ENCODE measurements at regions not wholly inside any gene's neighbourhood (a gene's known extent, or its start where the extent isn't known, plus 50 kb on each side); places are given as distances from the start of the nearest gene placed in this dataset.

DNA sequence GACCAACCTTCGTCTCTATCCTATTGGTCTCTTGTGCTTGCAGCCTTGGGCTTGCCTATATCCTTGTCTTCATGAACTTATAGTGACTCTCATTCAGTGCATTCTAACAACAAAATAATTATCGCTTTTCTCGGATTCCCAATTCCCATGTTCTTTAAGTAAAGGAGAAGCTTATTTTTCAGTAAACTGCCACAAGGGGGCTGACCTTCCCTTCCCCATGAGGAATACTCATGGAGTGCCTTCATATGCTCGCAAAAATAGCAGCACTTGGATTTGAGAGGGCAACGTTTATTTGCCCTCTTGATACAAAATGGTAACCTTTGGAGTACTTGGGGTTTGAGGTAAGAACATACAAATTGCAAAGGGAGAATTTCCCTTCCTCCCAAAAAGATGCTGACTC is 183.2 kb upstream of the TENT5D start:
- TF ChIP-seq POLR2A (IDR thresholded peaks at IDR 0.05; ENCODE audit: low read depth, low read length) (no peak), CTCF (IDR thresholded peaks at IDR 0.05; ENCODE audit: extremely low read depth in 1 of 2, insufficient read depth in 1 of 2, low read depth in 1 of 2, low read length in 2 of 2) (no peak), POLR2AphosphoS5 (IDR thresholded peaks at IDR 0.05; ENCODE audit: insufficient read depth, low read depth, low read length) (no peak), MAX (IDR thresholded peaks at IDR 0.05; ENCODE audit: insufficient read depth, insufficient read length) (no peak), EZH2 (IDR thresholded peaks at IDR 0.05; ENCODE audit: borderline replicate concordance, low read depth, low read length, severe bottlenecking) (no peak), JUN (IDR thresholded peaks at IDR 0.05; ENCODE audit: borderline replicate concordance, insufficient read depth, insufficient read length, low read depth) (no peak), FOS (IDR thresholded peaks at IDR 0.05; ENCODE audit: borderline replicate concordance, insufficient read depth, low read length) (no peak)
